NCI-H345 treated with DMSO at 0.1 percent for 48 hours (cell line): ENCODE measurements at regions not wholly inside any gene's neighbourhood (a gene's known extent, or its start where the extent isn't known, plus 50 kb on each side); places are given as distances from the start of the nearest gene placed in this dataset.

Experiments
- DNase-seq: peaks from one replicate; lab custom pipeline; 2025; ENCODE audit not compliant: unreplicated experiment; lab: John Stamatoyannopoulos, UW

DNA sequence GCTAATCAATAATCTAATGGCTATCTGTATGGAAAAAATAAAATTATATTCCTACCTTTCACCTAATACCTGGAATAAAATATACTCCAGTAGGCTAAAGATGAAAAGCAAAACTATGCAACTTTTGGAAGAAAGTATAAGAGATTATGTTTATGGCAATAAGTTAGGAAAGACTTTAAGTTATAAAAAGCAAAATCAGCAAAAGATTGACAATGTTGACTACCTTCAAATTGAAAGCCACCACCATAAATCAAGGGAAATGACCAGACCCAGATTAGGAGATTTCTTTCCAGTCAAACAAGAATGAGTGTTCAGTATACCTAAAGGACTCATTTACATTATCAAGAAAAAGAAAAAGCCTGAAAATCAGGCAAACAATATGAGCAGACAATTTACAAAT lies 159.1 kb upstream of the ZBED5 start:
- DNase-seq: no peak

DNA sequence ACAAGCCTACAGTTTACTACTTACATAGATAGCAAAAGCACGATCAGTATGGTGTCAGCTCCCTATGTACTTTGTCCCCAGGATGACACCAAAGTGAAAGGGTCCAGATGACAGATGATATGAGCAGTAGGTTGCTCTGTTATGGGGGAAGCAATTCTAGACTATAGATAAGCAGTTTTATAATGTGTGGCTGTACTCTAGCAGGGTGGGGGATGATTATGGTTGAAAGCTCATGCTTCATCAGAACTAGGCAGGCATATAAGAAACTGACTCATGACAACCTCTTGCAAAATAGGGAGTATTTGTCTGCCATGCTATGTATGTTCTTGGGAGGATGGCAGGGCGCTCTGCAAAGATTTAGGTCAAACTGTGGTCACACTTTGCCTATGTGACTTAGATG lies 158.2 kb upstream of the ZBED5 start:
- no peak for DNase-seq

DNA sequence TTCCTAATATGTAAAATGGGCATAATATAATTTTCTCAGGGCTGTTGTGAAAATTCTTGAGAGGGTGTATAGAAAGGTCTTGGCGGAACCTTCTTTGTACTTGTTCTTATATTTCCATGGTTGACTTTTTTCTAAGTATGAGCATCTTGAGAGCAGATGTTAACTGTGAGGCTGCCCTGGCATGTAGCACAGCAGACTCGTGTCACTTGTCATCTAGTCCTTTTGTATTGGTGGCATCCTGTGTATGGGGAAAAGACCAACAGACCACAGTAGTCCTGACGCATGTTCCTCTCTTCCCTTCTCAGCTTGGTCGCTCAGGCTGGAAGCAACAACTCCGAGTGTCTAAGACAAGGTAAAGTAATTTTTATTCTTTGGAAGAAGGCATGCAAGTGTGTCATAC lies 153.8 kb upstream of the ZBED5 start:
- DNase-seq: no peak

DNA sequence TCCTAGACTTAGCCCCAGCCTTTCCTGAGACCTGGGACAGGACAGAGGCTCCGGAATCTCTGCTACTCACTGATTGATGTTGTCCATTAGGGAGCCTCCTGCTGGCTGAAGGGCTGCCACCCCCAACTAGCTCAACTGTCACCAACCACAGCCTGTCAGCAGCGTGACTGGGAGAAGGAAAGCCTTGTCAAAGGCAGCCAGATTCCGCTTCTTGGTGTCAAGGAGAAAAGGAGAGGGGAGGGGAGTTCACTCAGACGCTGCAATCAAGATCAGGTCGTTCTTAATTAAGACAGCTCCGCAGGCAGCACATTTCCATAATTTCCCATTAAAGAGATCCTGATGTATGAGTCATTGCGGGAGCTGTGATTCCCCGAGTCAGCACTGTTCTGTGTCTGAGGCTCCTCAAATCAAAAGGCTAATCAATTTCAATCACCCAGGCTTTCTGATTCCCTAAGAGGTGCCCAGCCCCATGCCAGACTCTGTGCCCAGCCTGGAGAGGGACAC lies 152.8 kb upstream of the ZBED5 start:
- DNase-seq: no peak

DNA sequence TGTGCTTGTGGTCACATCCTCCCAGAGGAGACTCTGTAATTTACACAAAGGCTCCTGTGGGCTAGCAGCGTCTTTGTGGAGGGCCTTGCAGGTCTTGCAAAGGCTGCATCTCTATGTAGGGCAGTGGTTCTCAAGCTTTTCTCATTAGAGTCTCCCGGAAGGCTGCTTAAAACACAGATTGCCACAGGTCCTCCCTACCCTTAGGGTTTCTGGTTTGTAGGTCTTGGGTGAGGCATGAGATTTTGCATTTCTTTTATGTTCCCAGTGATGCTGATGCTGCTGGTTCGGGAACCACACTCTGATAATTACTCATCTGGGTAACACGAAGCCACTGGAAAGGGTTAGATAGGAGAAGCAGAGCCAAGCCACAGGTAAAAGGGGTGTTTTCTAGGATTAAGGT lies 151.3 kb upstream of the ZBED5 start:
- no peak for DNase-seq

DNA sequence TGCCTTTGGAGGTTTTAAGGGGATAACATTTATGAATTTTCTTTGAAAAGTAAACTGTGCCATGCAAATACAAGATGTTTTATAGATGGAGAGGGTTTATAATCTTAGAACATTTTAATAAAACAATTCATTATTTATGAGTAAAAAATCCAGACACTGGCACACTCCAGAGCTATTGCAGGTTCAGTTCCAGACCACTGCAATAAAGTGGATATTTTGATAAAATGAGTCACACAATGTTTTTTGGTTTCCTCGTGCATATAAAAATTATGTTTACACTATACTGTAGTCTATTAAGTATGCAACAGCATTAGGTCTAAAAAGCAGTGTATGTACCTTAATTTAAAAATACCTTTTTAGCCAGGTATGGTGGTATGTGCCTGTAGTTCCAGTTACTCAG lies 146.2 kb upstream of the ZBED5 start:
- DNase-seq: no peak

DNA sequence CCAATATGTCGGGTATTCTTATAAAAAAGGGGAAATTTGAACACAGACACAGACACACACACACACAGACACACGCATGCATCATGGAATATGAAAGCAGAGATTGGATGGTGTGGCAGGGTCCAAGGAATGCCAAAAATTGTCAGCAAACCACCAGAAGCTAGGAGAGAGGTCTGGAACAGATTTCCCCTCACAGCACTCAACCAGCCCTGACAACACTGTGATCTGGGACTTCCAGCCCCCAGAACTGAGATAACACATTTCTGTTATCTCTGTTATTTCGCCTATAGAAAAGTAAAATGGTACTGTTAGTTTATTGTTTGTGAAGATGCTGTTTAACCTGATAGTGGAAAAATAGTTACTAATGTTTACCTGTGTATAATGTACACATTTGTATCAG lies 145.4 kb upstream of the ZBED5 start:
- DNase-seq: no peak

DNA sequence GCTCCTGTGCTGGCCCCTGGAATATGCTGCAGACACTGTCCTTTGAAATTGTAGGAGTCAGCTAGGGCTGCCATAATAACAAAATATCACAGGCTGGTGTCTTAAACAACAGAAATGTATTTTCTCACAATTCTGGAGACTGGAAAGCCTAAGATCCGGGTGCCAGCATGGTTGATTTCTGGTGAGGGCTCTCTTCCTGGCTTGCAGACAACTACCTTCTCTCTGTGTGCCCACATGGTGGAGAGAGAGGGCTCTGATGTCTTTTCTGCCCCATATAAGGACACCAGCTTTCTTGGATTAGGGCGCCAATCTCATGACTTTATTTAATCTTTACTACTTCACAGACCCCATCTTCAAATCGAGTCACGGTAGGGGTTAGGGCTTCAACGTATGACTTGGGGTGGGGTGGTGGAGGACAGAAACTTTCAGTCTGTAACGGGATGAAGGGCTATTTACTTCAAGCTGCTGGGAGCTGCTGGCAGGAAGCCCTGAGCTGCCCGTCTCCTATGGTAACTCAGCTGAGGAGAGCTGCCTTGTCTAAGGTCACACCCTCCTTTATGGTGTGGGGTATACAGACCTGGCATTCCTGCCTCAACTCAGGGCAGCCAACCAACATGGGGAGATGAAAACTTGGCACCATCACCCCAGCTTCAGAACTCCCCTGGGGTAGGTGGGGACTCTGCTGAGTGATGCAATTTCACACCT lies 142.9 kb upstream of the ZBED5 start:
- DNase-seq: no peak

DNA sequence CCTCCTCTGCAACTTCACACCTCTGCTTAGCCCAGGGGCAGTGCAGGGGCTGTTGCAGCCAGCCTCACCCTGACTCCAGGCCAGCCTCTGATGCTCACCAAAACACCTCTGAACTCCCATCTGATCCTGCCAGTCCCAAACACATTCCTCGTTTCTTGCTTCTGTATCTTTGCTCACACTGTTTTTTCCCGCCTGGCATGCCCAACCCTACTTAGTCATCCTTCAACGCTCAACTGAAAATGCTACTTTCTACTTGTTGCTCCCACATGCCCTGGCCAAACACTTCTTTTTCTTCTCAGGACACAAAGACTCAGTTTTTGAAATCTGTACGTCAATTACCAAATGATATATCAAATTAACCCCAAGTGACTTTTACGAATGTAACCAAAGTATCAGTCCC lies 140.8 kb upstream of the ZBED5 start:
- no peak for DNase-seq

DNA sequence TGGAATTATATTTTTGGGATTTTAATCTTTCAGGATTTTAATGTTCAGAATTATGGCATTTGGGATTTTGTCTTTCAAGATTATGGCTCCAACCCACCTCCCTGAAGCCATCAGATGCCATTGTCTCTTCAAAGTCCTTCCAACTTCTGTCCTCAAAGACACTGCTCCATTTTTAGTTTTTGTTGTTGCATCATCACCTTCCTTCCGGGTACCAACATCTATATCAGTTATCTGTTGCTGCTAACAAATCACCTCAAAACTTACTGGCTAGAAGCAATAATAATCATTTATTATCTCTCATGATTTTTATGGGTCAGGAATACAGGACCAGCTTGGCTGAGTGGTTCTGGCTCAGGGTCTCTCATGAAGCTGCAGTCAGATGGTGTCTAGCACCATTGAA lies 138.8 kb upstream of the ZBED5 start:
- no peak for DNase-seq

DNA sequence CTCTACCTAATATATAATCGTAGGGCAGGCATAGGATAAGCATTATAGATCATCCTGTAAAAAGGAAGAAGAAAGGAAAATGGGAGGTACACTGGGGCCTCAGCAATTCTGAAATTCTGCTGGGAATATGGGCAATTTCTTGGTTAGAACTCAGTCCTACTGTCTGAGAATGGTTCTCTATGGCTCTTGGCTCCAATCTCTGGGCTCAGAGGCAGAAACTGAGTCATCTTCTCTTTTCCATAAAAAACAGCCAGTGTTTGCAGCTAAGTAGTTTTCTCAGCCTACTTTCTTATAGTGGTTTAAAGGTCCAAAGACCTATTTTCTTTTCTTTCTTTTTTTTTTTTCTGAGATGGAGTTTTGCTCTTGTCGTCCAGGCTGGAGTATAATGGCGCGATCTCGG lies 135.8 kb upstream of the ZBED5 start:
- DNase-seq: no peak

DNA sequence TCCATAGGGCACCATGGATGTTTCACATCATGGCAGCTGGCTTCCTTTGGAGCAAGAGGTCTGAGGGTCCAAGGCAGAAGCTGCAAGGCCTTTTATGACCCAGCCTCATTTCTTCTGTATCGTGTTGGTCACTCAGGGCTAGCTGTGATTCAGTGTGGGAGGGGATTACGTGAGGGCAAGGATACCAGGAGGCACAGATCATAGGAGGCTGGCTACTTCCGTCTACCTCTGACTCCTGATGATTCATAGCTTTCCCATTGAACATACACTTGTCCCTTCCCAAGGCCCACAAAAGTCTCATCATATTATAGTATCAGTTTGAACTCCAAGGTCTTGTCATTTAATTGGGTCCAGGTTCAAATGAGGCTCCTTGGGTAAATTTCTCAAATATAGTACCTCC lies 135.3 kb upstream of the ZBED5 start:
- no peak for DNase-seq

DNA sequence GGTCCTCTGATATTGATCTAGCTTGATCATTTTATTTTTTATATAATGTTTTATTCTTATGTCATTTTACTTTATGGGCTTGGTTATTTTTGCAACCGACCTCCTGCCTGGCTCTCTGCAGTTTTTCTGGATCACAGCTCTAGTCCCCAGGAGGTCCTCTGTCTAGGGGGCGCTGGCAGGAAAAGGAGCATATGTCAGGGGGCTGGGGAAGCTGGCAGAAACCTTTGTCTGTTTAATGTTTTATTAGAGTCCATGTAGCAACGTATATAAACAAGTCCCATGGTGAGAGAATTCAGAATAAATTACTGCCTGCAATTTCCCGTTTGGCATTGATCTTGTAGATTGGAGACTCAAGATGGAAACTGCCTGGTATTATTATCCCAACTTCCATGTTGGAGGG lies 133.5 kb upstream of the ZBED5 start:
- no peak for DNase-seq

DNA sequence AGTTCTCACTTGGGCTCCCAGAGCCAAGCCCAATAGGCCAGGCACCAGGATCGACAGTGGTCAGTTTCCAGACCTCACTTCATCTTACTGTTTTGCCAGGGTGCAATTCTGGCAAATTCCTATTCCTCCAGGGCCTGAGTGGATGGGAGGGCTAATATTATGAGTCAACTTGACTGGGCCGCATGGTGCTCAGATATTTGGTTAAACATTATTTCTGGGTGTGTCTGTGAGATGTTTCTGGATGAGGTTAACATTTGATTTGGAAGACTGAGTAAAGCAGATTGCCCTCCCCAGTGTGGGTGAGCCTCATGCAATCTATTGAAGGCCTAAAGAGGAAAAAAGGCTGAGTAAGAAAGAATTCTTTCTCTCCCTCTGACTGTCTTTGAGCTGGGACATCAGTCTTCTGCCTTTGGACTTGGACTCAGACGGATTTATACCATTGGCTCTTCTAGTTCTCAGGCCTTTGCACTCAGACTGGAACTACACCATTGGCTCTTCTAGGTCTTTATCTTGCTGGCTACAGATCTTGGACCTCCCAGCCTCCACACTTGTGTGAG lies 132.9 kb upstream of the ZBED5 start:
- no peak for DNase-seq

DNA sequence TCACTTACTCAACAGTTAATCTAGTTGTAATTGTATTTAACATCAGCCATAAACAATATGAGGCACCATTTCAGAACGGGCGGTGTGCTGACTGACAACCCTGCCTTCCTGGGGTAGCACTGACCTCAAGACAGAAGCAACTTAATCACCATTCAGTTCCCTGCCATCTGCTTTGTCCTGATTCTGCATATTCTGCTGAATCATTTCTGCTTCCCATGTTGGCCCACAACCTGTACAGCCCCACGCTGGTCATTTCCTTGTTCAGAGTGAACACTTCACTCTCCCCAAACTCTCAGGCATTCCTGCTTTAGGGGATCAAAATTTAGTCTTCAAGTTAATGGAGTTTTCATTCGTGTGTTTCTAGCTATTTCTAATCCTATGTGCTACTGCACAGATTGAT lies 132.3 kb upstream of the ZBED5 start:
- no peak for DNase-seq

DNA sequence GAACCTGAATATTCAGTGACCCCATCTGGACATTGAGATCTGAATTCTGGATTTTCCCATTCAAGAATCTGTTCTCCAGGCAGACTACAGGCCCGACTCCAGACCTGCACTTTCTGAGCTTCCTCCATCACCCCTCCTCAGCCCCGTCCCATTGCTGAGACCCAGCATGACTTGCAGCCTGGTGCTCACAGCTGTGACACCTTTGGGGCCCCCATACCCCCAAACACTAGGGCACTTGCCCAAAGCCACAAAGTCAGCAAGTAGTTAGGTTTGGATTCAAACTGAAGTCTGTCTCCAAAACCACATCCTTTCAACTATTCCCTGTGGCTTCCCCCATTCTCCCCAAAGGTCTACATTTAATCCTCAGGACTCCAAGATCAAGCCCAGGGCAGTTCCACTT lies 128.2 kb upstream of the ZBED5 start:
- DNase-seq: no peak

DNA sequence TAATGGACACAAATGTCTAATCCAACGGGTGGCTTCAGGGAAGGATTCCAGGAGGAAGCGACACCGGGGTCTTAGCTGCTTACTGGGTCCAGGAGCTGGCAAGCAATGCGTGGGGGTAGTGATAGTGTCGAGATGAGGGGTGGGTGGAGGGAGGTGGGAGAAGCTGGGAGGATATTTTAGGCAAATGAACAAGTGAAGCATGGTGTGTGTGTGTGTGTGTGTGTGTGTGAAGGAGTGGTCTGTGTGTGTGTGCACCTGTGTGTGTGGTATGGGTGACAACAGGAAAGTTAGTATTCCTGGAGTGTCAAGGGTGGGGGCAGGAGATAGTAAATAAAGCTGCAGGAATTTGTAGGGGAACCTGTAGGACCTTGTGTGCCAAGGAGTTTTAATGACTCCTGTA lies 126.9 kb upstream of the ZBED5 start:
- no peak for DNase-seq

DNA sequence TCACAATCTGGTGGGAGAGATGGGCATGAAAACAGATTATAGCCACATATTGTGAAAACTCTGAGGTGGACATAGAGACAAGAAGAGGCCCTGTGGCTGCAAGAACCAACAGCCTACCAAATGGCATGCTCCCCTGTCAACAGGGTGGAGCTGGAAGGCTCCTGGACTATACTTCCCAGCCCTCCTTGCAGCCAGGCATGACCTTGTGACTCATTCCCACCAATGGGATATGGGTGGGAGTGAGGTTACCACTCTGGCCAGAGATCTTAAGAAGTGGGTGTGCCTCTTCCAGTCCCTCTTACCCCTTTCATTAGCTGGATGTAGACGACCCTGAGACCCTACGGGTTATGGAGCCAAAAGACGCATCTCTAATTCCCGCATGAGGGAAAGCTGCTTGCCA lies 126.4 kb upstream of the ZBED5 start:
- no peak for DNase-seq

DNA sequence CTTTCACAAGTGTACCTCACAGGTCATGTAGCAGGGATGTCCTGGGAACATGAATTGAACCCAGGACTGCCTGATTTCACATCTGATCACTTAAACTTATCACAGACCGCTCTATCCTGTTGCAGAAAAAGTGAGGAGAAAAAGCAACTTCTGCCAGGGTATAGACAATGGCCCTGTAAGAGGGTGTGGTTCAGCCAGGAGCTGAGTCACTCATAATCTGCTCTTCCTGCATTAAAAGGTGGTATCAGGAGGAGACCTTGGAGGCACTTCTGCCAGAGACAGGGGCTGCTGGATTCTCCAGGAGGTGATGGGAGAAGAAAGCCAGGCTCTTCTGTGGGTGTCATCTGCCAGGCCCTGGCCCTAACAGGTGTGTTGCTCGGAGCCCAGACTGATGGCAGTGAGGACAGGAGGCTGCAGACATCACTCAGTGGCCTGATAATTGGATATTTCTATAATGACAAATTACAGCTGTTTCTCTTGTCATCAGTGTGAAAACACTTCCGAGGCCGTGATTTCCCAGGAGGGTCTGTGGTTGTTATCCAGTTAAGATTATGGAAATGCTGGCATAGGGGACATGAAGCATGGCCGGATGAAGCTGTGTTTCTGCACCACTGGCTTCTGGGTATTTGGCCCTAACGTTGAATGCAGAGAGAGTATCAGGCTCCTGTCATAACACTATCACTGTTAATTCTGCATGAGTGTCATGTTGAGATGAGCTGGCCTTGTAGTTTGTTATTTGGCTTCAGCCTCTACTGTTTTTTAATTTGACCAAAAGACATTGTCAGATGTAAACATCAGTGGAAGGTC lies 125.1 kb upstream of the ZBED5 start:
- DNase-seq: no peak

DNA sequence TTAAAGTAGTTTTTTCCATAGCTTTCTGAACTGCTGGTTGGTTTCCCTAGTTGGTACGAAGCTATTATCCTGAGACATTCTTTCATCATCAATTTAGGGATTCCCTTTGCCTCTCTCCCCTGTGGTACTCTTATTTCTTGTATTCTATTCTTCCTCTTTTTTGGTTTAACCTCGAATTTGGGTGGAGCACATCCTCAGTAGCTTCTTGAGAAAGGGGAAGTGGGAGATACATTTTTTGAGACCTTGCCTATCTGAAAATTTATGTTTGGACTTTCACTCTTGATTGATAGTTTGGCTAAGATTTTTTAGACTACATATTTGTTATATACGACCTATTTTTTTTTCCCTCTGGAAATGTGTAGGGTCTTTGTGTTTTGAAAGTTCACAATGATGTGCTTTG lies 121.7 kb upstream of the ZBED5 start:
- no peak for DNase-seq

DNA sequence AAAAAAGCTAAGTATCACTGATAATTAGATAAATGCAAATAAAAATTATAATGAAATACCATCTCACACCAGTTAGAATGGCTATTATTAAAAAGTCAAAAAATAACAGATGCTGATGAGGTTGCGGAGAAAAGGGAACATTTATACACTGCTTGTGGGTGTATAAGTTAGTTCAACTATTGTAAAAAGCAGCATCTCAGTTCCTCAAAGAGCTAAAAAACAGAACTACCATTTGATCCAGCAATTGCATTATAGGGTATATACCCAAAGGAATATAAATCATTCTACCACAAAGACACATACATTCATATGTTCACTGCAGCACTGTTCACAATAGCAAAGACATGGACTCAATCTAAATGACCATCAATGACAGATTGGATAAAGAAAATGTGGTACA lies 120.3 kb upstream of the ZBED5 start:
- no peak for DNase-seq

DNA sequence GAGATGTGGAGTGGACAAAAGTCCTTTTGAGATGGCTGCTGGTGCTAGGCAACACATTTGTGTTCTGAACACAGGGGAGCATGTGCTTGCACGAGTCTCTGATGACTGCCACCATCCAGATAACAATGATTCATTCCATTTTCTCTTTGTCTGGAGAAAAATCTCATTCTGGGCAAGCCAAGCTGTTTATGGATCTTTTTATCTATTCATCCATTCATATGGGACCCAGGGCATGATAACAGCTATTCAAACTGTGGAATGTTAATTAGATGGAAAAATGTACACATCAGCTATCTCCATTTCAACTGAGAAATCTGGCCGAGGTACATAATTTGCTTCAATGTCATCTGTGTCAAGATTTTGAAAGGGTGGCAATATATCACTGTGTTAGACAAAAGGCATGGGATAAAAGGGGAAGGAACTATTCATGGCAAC lies 117.5 kb upstream of the ZBED5 start:
- DNase-seq: no peak
